AG09309 (cell line): ENCODE measurements at regions not wholly inside any gene's neighbourhood (a gene's known extent, or its start where the extent isn't known, plus 50 kb on each side); places are given as distances from the start of the nearest gene placed in this dataset.
"Not testable (repeated sequence)": the region's sequence is repeated elsewhere in the genome, so short reads cannot be mapped to it uniquely, and the experiment has no call there.

Experiments used
- DNase-seq: peaks from one replicate; pipeline ENCODE4 v3.0.0-alpha.2; 2010; ENCODE audit warnings: low read depth
- H3K4me3 ChIP-seq: 2 replicates; pipeline ENCODE4 v1.5.1; 2011; ENCODE audit warnings: mild to moderate bottlenecking, low read depth, low read length, moderate library complexity; ENCODE audit not compliant: control insufficient read depth
- TF ChIP-seq, protein P1 (sequence below): IDR thresholded peaks from 2 replicates; pipeline ENCODE4 v1.5.1; 2011; ENCODE audit warnings: mild to moderate bottlenecking, low read depth, low read length, inconsistent platforms; ENCODE audit not compliant: insufficient read depth, control insufficient read depth; ENCODE audit errors: missing control alignments

DNA sequence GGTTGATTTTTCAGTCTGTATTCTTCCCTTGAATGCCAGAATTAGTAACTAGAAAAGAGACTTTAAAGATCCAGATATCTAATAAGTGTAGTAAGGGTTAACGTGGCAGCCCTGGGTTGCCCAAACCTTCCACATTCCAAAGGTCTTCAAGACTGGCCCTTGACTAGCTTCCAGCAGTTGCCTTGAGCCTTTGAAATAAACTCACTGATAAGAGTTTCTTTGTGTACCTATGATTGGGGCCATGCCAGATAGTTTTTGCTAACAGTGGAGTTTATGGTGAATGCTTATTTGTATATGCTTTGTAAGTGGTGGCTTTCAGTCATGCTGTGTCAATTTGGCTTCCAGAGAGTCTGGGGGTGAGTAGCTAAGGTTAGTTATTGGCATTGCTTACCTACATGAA, 722.3 kb downstream of the RNF144A start:
- DNase-seq: no peak
- TF ChIP-seq, protein P1, sequence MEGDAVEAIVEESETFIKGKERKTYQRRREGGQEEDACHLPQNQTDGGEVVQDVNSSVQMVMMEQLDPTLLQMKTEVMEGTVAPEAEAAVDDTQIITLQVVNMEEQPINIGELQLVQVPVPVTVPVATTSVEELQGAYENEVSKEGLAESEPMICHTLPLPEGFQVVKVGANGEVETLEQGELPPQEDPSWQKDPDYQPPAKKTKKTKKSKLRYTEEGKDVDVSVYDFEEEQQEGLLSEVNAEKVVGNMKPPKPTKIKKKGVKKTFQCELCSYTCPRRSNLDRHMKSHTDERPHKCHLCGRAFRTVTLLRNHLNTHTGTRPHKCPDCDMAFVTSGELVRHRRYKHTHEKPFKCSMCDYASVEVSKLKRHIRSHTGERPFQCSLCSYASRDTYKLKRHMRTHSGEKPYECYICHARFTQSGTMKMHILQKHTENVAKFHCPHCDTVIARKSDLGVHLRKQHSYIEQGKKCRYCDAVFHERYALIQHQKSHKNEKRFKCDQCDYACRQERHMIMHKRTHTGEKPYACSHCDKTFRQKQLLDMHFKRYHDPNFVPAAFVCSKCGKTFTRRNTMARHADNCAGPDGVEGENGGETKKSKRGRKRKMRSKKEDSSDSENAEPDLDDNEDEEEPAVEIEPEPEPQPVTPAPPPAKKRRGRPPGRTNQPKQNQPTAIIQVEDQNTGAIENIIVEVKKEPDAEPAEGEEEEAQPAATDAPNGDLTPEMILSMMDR: no peak
- H3K4me3 ChIP-seq: no peak overlapping the region

DNA sequence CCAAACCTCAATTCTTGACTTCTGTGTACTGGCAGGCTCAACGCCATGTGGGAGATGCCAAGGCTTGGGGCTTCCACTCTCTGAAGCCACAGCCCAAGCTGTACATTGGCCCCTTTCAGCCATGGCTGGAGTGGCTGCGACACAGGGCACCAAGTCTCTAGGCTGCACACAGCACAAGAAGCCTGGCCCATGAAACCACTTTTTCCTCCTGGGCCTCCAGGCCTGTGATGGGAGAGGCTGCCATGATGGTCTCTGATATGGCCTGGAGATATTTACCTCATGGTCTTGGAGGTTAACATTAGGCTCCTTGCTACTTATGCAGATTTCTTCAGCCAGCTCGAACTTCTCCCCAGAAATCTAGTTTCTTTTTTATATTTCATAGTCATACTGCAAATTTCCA, 724.1 kb downstream of the RNF144A start:
- not testable (repeated sequence) for H3K4me3 ChIP-seq, DNase-seq

DNA sequence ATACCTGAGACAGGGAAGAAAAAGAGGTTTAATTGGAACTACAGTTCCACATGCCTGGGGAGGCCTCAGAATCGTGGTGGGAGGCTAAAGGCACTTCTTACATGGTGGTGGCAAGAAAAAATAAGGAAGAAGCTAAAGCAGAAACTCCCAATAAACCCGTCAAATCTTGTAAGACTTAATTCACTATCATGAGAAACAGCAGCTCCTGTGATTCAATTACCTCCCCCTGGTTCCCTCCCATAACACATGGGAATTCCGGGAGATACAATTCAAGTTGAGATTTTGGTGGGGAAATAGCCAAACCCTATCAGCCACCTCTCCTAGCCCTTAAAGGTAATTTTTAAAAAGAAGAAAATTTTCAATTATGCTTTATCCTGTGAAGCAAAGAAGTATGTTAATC, 728.8 kb downstream of the RNF144A start:
- TF ChIP-seq, protein P1: no peak
- DNase-seq: no peak
- H3K4me3 ChIP-seq: no peak overlapping the region

DNA sequence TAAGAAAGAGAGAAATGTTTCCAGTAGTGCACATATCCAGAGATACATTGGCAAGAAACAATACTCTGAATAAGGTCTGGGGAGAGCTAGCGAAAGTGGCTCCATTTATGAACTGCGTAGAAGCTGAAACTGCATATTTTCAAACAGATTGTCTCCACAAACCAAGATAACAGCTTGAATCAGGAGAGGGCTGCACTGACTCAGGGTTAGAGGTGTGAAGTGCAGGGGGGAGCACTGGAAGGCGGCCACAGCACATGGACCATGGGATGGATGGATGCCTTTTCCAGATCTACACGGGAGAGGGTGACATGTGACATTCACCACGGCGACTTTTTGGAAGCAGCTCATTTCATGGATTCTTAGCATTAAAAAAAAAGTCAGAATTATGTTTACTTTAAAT, 729.4 kb downstream of the RNF144A start:
- TF ChIP-seq, protein P1: no peak
- H3K4me3 ChIP-seq: no peak overlapping the region
- DNase-seq: no peak

DNA sequence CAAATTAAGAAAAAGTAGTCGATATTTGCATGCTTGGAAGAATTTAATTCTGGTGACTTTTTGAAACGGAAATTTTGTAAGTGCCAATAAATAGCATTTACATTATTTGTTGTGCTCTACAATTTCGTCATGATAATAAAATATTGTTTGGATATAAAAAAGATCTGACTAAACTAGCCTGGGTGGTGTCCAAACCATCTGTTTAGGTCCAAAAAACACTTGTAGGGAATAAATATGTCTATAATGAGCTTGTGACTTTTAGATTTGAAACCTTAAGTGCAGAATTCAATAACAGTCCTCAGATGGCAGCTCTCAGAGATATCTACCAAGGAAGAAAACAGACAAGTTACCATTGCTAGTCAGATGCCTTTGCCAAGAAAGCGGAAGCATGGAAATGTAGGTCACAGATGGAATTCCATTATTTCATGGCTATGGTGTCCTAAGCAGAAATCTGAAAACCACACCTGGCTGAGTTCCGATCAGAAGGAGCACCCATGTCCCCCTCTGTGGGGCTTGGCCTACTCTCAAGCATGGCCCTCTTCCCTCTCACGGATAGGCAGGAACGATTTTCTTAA, 731.1 kb downstream of the RNF144A start:
- no peak overlapping the region for H3K4me3 ChIP-seq
- TF ChIP-seq, protein P1: no peak
- DNase-seq: no peak

DNA sequence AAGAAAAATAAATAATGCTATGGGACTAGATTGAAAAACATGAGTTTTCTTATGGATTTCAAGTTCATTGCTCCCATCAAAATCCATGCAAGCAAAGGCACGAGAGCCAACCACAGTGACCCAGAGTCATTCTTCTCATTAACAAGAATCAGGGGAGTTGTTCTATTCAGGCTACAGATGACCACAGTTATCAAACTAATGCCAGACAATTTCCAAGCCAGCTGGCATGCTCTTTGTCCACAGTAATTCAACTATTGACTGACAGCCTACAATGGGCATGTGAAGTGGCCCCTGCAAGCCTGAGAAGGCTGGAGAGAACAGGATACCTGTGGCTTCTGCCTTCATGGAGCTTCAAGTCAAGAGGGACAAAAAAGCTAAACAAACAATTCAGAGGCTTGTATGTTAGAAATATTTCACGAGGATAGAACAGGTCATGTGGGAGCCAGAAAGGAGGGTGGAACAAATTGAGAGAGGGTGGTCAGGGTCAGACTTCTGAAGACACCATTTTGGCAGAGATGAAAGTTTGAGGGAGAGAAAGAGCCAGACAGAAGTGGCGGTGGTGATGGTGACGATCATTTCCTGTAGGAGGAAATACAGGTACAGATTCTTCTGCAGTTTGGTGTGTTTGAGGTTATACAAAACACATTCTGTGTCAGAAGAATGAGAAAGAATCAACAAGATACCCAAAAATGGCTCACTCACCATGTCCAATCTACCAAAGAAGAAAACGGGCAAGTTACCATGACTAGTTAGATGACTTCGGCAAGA, 732.4 kb downstream of the RNF144A start:
- TF ChIP-seq, protein P1: no peak
- no peak overlapping the region for H3K4me3 ChIP-seq
- DNase-seq: no peak

DNA sequence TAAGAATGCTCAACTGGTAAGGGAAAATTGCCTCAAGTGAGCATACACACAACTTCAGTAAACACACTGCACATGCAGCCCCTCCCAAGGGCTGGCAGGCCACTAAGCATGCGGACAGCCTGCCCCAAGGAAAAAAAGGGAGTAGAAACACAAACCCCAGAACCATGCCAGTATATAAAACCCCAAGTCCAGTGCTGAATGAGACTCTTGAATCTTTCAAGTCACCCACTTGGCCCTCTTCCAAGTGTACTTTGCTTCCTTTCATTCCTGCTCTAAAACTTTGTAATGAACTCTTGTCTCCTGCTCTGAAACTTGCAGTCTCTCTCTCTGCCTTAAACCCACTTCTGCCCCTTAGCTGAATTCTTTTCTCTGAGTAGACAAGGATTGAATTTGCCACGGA, 736.4 kb downstream of the RNF144A start:
- H3K4me3 ChIP-seq: no peak overlapping the region
- no peak for DNase-seq
- TF ChIP-seq, protein P1: no peak
